ENCODE measurements at regions not wholly inside any gene's neighbourhood (a gene's known extent, or its start where the extent isn't known, plus 50 kb on each side); places are given as distances from the start of the nearest gene placed in this dataset.

DNA sequence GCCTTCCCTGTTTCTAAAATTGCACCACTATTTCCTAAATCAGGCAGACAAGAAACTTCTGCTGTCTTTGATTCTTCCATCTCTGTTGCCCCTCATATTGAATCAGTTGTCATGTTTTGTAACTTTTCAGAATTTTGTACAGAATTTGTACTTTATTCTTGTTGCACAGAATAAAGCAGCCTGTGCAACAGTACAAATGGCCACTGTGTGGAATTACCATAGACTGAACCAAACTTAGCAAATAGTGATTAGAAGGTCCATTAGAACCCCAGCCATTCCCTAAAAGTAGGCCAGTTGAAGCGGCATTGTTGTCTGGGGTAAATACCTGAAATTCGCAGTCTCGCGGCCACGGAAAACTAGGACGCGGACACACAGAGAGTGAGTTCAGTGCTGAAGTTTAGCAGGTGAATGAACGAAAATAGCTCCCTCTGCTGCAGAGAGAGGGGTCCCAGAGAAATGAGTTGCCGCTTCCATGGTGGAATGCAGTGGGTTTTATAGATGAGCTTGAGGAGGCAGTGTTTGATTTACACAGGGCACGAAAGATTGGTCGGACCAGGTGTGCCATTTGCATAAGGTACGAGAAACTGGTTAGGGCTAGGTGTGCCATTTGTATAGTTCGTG is 71.8 kb downstream of the C4orf33 start:
- DNase-seq, result no peak

GRCh38 chr4:129172181-129172580 is 76.2 kb downstream of the C4orf33 start:
- no peak for DNase-seq

DNA sequence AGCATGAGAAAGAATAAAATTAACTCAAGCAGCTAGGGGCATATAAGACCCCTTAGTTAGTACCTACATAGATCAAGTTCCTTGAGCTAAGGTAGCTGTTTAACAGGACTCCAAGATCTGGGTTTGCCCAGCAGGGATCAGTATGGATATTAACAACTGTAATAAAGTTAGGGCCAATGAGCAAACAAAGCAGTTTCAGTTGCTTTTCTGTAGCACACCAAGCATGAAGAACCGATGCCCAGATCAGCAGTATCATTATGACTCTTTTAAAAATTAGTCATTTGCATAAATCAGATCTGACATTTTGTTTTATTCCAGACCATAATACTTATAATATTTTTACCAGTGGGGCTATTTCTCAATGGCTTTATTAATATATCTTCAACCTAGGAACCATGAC is 80.9 kb downstream of the C4orf33 start:
- DNase-seq, result no peak

- DNase-seq, result no peak
Measured at GRCh38 chr4:129179276-129179675, 83.3 kb downstream of the C4orf33 start.

- no peak for DNase-seq
Measured at GRCh38 chr4:129189630-129190029, 93.7 kb downstream of the C4orf33 start.

- no peak for DNase-seq
Measured at GRCh38 chr4:129193357-129194100, 97.6 kb downstream of the C4orf33 start.

- no peak for DNase-seq
Measured at GRCh38 chr4:129208481-129208880, 112.5 kb downstream of the C4orf33 start.

DNA sequence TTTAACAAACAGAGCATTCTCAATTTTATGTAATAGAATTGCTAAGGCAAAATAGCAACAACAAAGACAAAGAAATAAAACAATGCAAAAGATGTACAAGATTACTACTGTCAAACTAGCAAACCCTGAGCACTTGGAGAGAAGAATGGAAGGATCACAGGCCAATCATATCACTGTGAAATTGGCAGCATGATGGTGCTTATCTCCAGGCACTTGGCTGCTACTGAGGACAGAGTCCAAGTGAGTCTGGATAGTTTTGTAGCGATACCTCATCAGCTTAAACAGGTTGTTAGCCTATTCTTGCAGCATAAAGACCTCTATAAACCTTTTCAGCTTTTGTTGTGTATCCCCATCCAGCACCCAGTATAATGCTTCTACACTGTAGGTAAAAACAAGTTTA is 117.7 kb downstream of the C4orf33 start:
- DNase-seq, result no peak

GRCh38 chr4:129218360-129218759 is 122.4 kb downstream of the C4orf33 start:
- no peak for DNase-seq

DNA sequence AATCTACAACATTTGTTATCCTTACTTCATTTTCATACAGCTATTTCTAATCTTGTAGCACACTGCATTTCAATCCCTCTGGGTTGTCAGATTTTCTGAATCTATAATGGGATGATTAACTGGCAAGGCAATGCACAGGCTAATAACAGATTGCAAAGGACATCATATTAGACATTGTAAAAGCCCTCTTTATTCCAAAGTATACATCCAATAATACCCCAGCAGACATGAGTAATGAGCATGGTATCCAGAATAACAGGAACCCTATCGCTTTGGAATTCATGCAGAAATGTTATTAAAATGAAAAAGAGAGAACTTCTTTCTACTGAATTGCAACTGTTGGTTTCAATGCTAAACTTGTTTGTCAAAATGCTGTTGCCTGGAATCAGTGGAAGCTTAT is 122.9 kb downstream of the C4orf33 start:
- DNase-seq, result no peak

GRCh38 chr4:129220254-129220653 is 124.3 kb downstream of the C4orf33 start:
- DNase-seq, result no peak

DNA sequence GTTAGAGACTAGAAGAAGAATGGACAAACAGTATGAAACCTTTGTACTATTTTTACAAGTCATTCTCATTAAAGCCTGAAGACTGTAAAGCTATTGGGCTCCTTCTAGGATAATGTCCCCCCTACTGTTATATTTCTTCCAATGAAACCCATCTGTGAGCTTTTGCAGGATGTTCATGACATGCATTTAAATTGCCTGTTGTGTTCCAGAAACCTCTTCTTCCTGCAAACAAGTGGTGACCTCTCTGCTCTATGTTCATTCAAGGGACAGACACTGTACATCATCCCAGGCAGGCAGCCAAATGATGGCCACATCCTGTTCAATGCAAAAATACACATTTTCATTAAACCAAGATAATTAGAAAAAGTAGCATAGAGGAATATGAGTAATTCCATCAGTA is 128.0 kb downstream of the C4orf33 start:
- no peak for DNase-seq

GRCh38 chr4:129230846-129231245 is 134.9 kb downstream of the C4orf33 start:
- no peak for DNase-seq

DNA sequence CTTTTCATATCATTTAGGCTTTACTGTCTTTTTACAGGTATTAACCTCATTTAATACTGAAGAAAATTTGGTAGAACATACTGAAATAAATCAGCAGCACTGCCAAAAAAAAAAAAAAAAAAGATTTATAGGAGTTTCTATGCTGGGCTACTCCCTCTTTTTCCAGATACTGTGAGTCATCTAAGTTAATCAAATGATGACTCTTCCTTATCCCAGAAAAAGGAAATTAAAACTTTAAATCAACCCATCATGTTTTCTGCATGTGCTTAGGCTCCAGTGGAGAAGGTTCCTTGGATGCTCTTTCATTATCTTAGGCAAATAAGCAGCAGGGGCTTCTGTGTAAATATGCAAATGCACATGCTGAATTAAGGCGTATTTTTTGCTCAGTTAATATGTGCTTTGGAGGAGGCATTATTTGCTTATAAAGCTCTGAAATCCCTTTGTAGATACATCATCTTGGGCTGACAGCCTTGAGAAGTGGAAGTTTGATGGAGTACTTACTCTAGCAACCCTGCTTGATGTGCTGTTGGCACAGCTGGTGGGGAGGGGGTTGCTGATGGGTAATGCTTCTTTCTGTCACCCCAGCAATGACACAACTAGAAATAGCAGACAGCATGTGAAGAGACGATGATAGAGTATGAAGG is 136.1 kb downstream of the C4orf33 start:
- no peak for DNase-seq

DNA sequence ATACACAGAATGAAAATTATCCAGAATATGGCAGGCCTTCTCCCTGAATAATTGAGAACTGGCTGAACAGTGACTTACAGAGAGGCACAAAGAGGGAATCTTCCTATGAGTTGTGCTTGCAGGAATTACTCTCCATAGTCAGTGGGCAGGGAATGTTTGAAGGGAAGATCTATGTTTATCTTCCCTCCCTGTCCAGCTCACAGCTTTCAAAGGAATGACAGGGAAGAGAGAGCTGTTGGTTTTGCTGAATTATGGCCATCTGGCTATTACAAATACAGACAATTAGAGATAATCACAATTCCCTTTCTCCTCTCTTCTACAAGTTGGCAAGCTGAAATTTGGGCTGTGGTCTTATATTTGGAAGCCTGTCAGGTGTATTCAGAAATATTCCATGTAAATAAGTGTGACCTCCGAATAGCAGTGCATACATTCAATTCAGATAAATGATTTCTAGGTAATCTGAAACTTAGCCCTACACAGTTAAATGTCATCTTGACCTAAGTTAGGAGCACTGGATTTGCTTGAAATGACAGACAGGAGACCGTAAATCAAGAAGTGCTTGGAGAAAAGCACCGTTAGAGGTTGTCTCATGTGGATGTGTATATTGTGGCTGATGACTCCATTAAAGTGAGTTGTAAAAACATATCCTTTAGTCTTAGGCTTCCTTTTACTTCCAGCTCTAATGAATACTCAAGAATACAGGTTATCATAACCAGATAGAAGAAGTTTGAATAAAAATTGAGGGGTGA is 136.8 kb downstream of the C4orf33 start:
- no peak for DNase-seq

- DNase-seq, result no peak
Measured at GRCh38 chr4:129233691-129234090, 137.7 kb downstream of the C4orf33 start.

GRCh38 chr4:129236351-129236750 is 140.4 kb downstream of the C4orf33 start:
- no peak for DNase-seq

DNA sequence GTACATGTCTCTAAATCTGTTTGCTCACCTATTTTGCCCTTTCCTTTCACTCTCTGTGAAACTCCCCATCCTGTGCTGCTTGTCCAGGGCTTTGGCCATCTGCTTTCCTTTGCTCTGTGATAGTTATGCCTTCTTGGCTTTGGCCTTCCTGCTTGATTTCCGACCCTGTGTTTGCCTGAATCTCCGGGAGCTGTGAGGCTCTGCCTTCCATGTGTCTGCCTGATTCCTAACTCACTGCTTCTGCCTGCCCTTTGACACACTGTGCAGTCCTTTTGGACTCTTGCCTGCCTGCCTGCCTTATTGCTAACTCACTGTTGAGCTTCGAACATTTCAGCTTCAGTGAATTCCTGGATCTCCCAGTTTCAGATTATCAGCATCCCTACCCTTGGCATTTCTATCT is 143.1 kb downstream of the C4orf33 start:
- no peak for DNase-seq

GRCh38 chr4:129240816-129241215 is 144.9 kb downstream of the C4orf33 start:
- DNase-seq, result no peak

- no peak for DNase-seq
Measured at GRCh38 chr4:129246145-129246544, 150.2 kb downstream of the C4orf33 start.

GRCh38 chr4:129246910-129247461 is 151.0 kb downstream of the C4orf33 start:
- DNase-seq, result no peak

DNA sequence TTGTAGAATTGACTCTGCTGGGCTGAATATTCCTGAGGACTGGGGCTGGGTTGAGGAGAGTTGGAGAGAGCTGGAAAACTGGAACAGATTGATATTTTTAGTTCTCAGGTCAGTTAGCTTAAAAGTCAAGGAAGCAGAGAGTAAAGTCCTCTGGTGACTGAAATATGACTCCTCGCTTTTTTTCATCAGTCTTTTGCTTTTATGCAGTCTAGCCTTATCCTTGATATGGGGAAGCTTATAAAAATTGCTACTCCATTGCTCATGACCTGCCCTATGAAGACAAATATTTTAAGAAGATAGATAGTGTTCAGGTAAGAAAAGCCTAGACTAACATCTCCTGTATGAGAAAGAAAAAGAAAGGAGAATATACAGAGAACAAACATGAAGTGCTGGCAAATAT is 152.7 kb downstream of the C4orf33 start:
- DNase-seq, result no peak

- DNase-seq, result no peak
Measured at GRCh38 chr4:129254126-129254525, 158.2 kb downstream of the C4orf33 start.

All from activated gamma-delta T cell (primary cell).